ENCODE measurements at regions not wholly inside any gene's neighbourhood (a gene's known extent, or its start where the extent isn't known, plus 50 kb on each side); places are given as distances from the start of the nearest gene placed in this dataset.

GRCh38 chr11:131234221-131234620, 136.2 kb upstream of the NTM start:
- no peak for DNase-seq (ENCODE audit: low spot score)

DNA sequence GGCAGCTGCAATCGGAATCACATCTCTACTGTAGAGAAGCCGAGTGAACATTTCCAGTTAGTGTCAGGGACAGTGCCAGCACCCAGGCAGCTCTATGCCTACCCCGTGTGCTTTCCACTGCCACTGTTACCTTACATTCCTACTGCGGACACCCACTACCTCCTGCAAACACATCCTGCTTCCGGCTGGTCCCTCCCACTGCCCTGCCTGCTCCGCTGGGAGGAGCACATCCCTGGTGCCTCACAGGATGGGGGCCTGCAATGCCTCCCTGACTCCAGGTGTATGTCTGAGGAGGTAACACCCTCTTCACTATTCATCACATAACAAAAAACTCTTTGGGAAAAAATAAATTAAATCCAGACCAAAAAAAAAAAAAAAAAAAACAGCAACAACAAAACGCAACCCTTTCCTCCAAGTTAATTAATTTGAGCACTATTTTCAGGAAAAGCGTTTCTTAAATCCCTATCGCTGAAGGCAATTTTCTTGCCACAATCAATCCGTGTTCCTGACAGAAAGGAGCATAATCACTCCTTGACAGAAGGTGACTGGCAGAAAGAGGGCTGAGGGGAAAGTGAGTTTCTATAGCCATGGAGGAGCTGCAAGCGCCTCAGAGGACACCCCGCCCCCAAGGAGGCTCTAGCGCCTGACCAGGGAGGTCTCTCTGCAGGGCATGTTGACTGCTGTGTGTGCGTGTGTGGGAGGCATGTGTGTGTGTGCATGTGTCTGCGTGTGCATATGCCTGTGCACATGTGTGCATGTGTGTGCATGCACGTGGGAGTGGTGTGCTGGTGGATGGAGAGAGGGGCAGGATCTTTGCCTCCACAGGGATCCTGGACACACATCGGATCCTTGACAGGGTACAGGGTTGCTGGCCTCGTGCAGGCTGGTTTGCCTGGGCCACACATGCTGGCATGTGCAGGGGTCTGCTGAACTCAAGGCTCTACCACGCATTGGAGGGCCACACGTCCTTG, 134.8 kb upstream of the NTM start:
- DNase-seq (ENCODE audit: low spot score) = no peak

- DNase-seq (ENCODE audit: low spot score) = no peak
Observed at GRCh38 chr11:131240421-131240820, 130.0 kb upstream of the NTM start.

- DNase-seq (ENCODE audit: low spot score) = no peak
Observed at GRCh38 chr11:131242476-131243000, 127.9 kb upstream of the NTM start.

GRCh38 chr11:131246156-131246555, 124.3 kb upstream of the NTM start:
- DNase-seq (ENCODE audit: low spot score) = no peak

GRCh38 chr11:131246663-131247062, 123.8 kb upstream of the NTM start:
- DNase-seq (ENCODE audit: low spot score) = no peak

DNA sequence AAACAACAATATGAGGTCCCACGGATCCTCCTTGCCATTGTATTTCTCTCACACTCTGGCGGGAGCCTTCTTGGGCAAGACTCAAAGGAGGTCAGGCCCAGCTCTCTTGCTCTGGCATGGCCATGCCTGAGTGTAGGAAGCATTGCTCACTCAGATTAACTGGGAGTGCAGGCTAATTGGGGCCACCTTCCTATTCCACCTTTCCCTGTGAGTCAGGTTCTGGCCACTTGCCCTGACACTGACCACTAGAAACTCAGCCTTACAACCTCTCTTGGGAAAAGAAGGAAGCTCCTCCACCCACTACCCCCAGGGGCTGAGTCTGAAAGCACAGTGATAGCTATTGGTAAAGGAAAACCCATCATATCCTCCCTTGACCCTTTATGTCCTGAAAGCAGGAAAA, 121.8 kb upstream of the NTM start:
- DNase-seq (ENCODE audit: low spot score) = no peak

DNA sequence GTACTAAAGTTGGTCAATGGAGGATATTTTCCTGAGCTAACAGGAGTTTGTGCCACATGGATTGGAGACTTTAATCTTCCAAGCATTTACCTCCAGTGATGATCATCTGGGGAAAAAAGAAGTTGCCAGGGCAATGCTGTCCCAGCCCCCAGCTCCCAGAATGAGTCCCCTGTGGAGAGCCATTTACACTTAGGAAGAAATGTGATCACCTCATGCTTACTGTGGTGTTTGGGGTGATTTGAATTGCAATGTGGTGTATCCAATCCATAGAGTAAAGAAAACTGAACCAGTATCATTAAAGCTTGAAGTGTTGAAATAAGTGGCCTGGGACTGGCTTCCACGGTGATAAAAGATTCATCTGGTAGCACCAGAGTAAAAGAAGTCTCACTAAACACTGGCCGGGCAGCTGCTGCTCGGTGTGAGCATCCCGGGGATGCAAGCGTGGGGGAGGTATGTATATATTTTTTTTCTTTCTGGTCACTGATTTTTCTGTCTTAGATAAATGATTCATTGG, 117.2 kb upstream of the NTM start:
- DNase-seq (ENCODE audit: low spot score) = no peak

DNA sequence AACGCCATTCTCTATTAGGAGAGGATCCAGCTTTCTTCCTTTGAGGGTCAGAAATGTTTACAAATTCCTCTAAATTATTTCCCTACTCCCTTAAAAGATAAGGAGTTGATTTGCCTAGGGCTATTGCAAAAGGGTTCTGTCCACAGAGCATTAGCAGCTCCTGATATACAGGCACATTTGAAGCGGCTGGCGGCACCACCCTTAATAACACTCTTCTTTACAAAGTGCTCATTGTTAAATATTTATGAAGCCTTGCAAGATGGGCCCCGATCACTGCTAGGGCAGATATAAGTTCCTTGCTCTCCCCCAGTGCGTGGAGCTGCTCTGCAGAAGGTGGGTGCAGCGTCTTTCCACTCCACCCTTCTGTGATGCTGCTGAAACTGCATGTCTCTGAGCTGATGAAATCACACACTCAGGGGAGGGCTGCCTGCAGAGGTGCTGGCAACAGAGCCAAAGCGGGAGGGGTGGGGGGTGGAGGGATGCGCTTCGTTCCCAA, 116.7 kb upstream of the NTM start:
- DNase-seq (ENCODE audit: low spot score) = no peak

DNA sequence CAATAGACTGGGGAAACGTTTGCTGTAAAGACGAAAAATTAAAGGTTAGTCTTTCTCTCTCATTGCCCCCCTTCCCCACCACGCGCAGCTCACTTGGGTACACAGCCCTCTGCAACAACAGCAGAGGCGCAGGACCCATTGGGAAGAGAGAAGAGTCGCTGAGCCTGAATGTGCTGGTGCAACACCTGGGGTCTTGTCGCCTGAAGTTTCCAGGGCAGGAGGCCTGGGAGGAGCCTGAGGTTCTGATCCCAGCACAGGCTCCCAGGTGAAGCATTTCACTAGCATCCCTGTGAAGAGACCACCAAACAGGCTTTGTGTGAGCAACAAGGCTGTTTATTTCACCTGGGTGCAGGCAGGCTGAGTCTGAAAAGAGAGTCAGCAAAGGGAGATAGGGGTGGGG, 116.2 kb upstream of the NTM start:
- no peak for DNase-seq (ENCODE audit: low spot score)

DNA sequence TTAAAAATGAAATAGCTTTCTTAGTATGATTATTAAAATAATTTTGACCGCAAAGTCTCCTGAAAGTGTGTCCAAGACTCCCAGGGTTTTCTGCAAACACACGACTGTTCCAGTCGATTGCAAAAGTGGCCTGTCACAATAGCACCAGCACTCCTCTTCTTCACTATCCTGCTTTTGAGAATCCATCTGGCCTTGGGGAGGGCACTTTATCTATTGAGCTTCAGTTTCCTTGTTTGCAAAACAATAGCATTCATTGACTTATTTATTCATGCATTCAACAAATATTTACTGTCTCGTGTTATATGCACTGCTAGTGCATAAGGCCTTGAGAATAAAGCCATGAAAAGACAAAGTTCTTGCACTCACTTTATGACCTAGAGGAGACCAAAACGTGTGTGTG, 96.2 kb upstream of the NTM start:
- DNase-seq (ENCODE audit: low spot score) = no peak

DNA sequence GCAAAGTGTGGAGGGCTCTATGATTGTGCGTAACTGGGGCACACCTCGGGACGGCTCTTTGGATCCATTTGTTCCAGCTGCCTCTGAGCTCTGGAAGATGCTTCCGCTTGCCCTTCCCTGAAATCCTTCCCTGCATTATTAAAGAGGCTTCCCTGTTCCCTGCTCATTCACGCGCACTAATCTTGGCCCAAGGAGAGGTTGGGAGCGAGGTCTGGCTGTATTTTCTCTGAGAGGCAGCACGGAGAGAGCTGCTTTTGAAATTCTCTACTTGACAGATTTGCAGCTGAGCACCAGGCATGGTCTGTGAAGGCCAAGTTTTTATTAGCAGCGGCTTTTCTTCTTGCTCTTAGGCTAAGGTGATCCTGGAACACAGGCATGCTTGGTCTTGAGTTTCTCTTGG, 94.8 kb upstream of the NTM start:
- DNase-seq (ENCODE audit: low spot score) = no peak

GRCh38 chr11:131278472-131278871, 91.9 kb upstream of the NTM start:
- no peak for DNase-seq (ENCODE audit: low spot score)

GRCh38 chr11:131279654-131280384, 90.6 kb upstream of the NTM start:
- DNase-seq (ENCODE audit: low spot score) = no peak

- DNase-seq (ENCODE audit: low spot score) = no peak
Observed at GRCh38 chr11:131281316-131281715, 89.1 kb upstream of the NTM start.

- DNase-seq (ENCODE audit: low spot score) = no peak
Observed at GRCh38 chr11:131284041-131284440, 86.4 kb upstream of the NTM start.

DNA sequence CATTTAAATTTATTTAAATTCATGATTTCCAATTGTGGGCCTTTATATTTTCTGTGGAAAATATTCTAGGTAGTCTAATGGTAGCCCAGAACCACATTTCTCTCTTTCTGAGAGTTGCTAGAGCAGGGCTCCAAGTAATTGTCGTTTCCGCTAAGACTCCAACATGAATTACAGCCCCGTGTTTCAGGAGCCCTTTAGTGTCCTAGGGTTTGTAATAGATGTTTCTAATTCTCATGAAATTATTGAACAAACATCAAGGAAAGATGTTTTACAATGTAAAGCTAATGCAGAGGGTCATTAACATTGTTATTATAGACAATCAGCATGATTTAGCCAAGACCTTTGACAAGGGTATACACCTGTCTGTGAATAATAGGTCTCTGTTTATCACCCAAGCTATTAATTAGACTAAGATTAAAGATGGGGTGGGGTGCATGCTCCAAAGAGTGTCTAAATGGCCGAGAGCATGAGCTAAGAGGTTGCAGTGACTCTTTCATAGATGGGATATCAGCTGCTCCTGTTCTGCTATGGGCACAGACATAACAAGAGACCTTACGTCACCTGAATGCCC, 81.8 kb upstream of the NTM start:
- DNase-seq (ENCODE audit: low spot score) = no peak

DNA sequence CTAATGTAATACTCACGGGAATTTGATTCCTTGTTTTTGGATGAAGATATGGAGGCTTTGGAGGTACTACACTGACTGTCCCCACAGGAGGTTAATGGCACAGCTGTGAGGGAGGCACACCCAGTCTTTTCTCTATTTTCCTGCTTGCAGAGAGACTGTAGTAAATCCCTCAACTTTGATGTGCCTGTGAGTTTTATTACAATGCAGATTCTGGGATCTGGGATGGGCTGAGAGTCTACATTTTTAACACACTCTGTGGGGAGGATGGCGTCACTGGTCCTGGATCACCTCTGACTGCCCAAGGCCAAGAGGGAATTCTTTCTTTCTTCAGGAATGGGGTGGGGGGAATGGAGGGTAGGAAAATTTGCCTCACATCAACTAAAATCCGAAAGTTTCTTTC, 80.2 kb upstream of the NTM start:
- no peak for DNase-seq (ENCODE audit: low spot score)

DNA sequence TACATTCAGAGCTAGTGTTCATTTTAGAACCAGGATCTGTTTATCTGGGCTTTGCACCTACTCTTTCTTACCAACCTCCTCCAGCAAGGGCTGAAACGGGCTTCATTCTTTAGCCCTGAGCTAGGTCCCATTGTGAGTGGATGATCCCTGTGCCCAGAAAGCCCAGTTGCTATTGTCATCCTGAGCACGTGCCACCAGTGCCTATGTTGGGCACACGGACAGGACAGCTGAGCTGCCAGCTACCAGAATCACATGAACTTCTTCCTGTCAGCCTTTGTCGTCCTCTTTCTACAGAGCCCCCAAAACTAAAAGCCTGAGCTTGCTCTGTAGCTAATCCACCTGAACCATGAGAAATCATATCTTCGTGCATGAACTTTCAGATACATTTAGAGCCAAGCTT, 74.4 kb upstream of the NTM start:
- DNase-seq (ENCODE audit: low spot score) = no peak

- DNase-seq (ENCODE audit: low spot score) = no peak
Observed at GRCh38 chr11:131297441-131297840, 73.0 kb upstream of the NTM start.

- no peak for DNase-seq (ENCODE audit: low spot score)
Observed at GRCh38 chr11:131299598-131300438, 70.6 kb upstream of the NTM start.

DNA sequence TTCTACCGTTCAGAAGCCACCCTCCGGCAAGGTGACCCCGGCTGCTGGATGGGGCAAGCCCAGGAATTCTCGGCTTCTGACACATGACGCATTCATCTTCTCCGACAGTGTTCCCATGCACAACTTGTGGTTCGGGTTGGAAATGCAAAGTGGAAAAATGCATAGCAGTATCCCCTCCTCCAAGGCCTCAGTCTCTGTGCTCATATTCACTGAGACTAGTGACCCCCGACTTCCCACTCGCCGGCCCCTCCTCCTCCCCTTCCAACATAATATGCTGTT, 70.0 kb upstream of the NTM start:
- DNase-seq (ENCODE audit: low spot score) = no peak

All from LoVo (cell line).